Osteoblast (primary cell): ENCODE measurements at regions not wholly inside any gene's neighbourhood (a gene's known extent, or its start where the extent isn't known, plus 50 kb on each side); places are given as distances from the start of the nearest gene placed in this dataset.

Experiments
- DNase-seq: peaks from one replicate; pipeline ENCODE4 v3.0.0; 2011; ENCODE audit warnings: low spot score, mixed read lengths; ENCODE audit not compliant: insufficient read length; ENCODE audit errors: missing footprints
- H2AFZ ChIP-seq: 2 replicates; pipeline ENCODE4 v1.6.0; 2011; ENCODE audit warnings: mild to moderate bottlenecking, low read length
- H3K27ac ChIP-seq: 2 replicates; pipeline ENCODE4 v1.5.1; 2011; ENCODE audit warnings: mild to moderate bottlenecking, low read depth, low read length, moderate library complexity
- H3K27me3 ChIP-seq: 2 replicates; pipeline ENCODE4 v1.6.0; 2012; ENCODE audit warnings: mild to moderate bottlenecking, control low read depth, inconsistent platforms, low read length, moderate library complexity; ENCODE audit not compliant: insufficient read depth
- H3K36me3 ChIP-seq: 2 replicates; pipeline ENCODE4 v1.5.1; 2011; ENCODE audit warnings: mild to moderate bottlenecking, low read length, control low read depth, moderate library complexity; ENCODE audit not compliant: insufficient read depth
- H3K4me1 ChIP-seq: 2 replicates; pipeline ENCODE4 v1.5.1; 2011; ENCODE audit warnings: mild to moderate bottlenecking, low read length, control low read depth, moderate library complexity; ENCODE audit not compliant: insufficient read depth
- H3K4me2 ChIP-seq: 2 replicates; pipeline ENCODE4 v1.6.0; 2011; ENCODE audit warnings: mild to moderate bottlenecking, low read length; ENCODE audit not compliant: insufficient read depth
- H3K4me3 ChIP-seq: fragments of 200-600 bp; sonication (generic); 3 replicates; pipeline ENCODE4 v1.5.1; 2012; ENCODE audit warnings: mild to moderate bottlenecking, low read length, inconsistent platforms; ENCODE audit not compliant: insufficient read depth
- H3K79me2 ChIP-seq: 2 replicates; pipeline ENCODE4 v1.6.0; 2012; ENCODE audit warnings: mild to moderate bottlenecking, low read length, control low read depth, inconsistent platforms; ENCODE audit not compliant: insufficient read depth
- H3K9me3 ChIP-seq: 2 replicates; pipeline ENCODE4 v1.5.1; 2011; ENCODE audit warnings: low read depth, low read length, control low read depth
- H4K20me1 ChIP-seq: 2 replicates; pipeline ENCODE4 v1.6.0; 2012; ENCODE audit warnings: mild to moderate bottlenecking, low read length, control low read depth; ENCODE audit not compliant: insufficient read depth
- TF ChIP-seq, protein P1 (sequence below): IDR thresholded peaks from 2 replicates; pipeline ENCODE4 v1.5.1; 2011; ENCODE audit warnings: mild to moderate bottlenecking, low read depth, low read length, moderate library complexity; ENCODE audit errors: extremely low read depth

DNA sequence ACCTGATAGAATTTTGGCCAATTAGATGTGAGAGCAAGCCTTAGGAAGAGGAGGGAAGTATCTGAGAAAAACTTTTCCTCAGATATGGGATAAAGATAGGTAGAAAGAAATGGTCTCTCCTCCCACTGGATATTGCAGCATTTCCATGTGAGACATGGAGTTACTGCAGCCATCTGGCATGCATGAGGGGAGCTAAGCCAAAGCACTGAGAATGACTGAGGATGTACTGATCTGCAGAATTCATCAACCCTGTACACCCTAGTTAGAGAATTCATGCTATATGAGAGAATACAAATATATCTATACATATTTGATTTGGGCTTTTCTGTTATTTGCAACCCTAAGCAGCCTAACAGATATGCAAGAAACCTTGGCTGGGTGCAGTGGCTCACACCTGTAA lies 52.5 kb upstream of the RPL34 start:
- no peaks in the 10 kb centered on the region for H3K79me2 ChIP-seq
- H2AFZ ChIP-seq, result no peak overlapping the region
- no peak overlapping the region for H3K4me3 ChIP-seq
- no peaks in the 10 kb centered on the region for H3K36me3 ChIP-seq
- no peak for DNase-seq
- no peaks in the 10 kb centered on the region for H3K9me3 ChIP-seq
- H3K27ac ChIP-seq, result no peak overlapping the region
- peaks cover 12% of the 10 kb centered on the region for H3K27me3 ChIP-seq
- H4K20me1 ChIP-seq, result no peaks in the 10 kb centered on the region
- TF ChIP-seq, protein P1, sequence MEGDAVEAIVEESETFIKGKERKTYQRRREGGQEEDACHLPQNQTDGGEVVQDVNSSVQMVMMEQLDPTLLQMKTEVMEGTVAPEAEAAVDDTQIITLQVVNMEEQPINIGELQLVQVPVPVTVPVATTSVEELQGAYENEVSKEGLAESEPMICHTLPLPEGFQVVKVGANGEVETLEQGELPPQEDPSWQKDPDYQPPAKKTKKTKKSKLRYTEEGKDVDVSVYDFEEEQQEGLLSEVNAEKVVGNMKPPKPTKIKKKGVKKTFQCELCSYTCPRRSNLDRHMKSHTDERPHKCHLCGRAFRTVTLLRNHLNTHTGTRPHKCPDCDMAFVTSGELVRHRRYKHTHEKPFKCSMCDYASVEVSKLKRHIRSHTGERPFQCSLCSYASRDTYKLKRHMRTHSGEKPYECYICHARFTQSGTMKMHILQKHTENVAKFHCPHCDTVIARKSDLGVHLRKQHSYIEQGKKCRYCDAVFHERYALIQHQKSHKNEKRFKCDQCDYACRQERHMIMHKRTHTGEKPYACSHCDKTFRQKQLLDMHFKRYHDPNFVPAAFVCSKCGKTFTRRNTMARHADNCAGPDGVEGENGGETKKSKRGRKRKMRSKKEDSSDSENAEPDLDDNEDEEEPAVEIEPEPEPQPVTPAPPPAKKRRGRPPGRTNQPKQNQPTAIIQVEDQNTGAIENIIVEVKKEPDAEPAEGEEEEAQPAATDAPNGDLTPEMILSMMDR, result no peak
- no peak overlapping the region for H3K4me2 ChIP-seq
- H3K4me1 ChIP-seq, result peaks cover 6% of the 10 kb centered on the region

DNA sequence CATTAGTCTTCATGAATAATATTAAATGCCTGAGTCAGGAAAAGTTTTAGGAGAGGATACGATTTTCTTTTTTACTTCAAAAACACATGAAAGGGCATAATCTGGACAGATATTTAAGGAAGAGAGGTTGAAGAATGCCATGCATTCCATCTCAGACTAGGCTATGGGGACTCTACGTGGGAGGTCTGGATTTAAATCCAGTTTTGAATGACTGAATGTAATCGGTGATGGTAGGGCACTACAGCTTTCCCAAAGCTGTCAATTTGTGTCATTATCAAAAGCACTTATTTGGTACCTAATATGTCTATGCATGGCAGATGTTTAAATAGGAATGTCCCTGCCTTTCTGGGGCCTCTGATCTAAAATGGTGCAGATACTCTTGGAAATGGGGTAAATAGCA lies 59.3 kb upstream of the RPL34 start:
- no peaks in the 10 kb centered on the region for H4K20me1 ChIP-seq
- H3K4me2 ChIP-seq, result peak overlapping the region; percentile 16
- H3K27ac ChIP-seq, result no peak overlapping the region
- H3K27me3 ChIP-seq, result peaks cover 3% of the 10 kb centered on the region
- DNase-seq, result peak; percentile 6
- no peaks in the 10 kb centered on the region for H3K79me2 ChIP-seq
- H3K4me1 ChIP-seq, result peaks cover 6% of the 10 kb centered on the region
- H3K36me3 ChIP-seq, result no peaks in the 10 kb centered on the region
- TF ChIP-seq, protein P1, result no peak
- no peak overlapping the region for H3K4me3 ChIP-seq
- H2AFZ ChIP-seq, result no peak overlapping the region
- H3K9me3 ChIP-seq, result no peaks in the 10 kb centered on the region

DNA sequence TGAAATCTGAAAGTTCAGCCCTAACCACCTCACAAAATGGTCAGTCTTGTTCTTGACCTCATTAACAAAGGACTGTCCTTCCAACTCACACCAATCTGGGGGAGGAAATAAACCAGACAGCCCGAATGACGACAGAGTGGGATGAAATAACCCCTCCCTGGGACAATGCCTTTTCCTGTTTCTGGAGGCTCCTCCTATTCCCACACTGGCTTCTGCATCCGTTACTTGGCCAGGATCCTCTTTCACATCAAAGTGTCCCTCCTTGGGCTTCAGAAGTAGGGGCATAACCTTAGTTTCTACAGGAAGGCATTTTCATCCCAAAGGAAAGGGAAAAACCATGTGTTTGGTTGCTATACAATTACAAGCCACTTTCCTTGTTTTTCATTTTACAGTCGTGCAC lies 59.8 kb upstream of the RPL34 start:
- TF ChIP-seq, protein P1, result no peak
- Histone ChIP-seq H3K36me3 (no peaks in the 10 kb centered on the region), H3K4me2 (peak overlapping the region; percentile 16), H4K20me1 (no peaks in the 10 kb centered on the region), H3K27ac (no peak overlapping the region), H3K79me2 (no peaks in the 10 kb centered on the region), H3K4me3 (no peak overlapping the region), H3K27me3 (peaks cover 3% of the 10 kb centered on the region), H3K9me3 (no peaks in the 10 kb centered on the region), H3K4me1 (peaks cover 6% of the 10 kb centered on the region), H2AFZ (peak overlapping the region; percentile 45)
- no peak for DNase-seq

DNA sequence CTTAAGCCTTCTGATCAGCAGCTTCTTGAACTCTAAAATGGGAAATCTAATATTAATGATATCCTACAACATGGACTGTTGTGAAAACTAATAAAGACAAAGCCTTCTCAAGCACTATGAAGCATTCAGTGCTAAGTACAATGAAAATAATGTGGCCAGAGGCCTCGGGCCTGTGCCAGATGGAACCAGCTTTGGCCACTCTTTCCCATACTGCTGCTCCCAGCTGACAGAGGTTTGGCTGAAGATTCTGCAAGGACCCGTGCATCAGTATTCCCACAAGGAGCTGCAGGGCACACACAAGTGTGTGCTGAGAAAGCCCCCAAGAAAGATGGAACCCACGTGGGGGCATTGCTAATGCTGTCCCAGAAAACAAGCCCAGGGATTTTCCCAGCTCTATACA lies 60.5 kb upstream of the RPL34 start:
- DNase-seq, result no peak
- peaks cover 4% of the 10 kb centered on the region for H3K27me3 ChIP-seq

More for the DNA sequence above, 60.5 kb upstream of the RPL34 start:
- no peaks in the 10 kb centered on the region for H3K9me3 ChIP-seq
- TF ChIP-seq, protein P1, result no peak
- peaks cover 6% of the 10 kb centered on the region for H3K4me1 ChIP-seq
- no peak overlapping the region for H3K4me3 ChIP-seq
- H3K4me2 ChIP-seq, result no peak overlapping the region
- no peak overlapping the region for H3K27ac ChIP-seq
- no peaks in the 10 kb centered on the region for H3K79me2 ChIP-seq
- no peak overlapping the region for H2AFZ ChIP-seq
- no peaks in the 10 kb centered on the region for H4K20me1 ChIP-seq
- H3K36me3 ChIP-seq, result no peaks in the 10 kb centered on the region
